CD4-positive, alpha-beta T cell (primary cell): ENCODE measurements at regions not wholly inside any gene's neighbourhood (a gene's known extent, or its start where the extent isn't known, plus 50 kb on each side); places are given as distances from the start of the nearest gene placed in this dataset.

Experiments
- ATAC-seq: fragments of 200-7000 bp; cut with Tn5 transposase; one replicate; pipeline ENCODE4 v1.10.0; 2022; ENCODE audit warnings: mild to moderate bottlenecking; ENCODE audit not compliant: poor library complexity
- CTCF ChIA-PET: fragments of 350-600 bp; sonication (Branson Sonifier 250); formaldehyde crosslinking; loops from one replicate; lab custom pipeline; 2021; ENCODE audit warnings: antibody characterized with exemption, inconsistent platforms; lab: Charles Lee
- POLR2A ChIA-PET: fragments of 350-600 bp; sonication (Branson Sonifier 250); formaldehyde crosslinking; loops from one replicate; lab custom pipeline; 2021; ENCODE audit warnings: antibody characterized with exemption, inconsistent platforms; lab: Charles Lee
- DNase-seq, 14 experiments: peaks; one replicate each; pipeline ENCODE4 v3.0.0-alpha.2; 2013 to 2020; ENCODE audit warnings: mixed read lengths in 2 of 14
- H3K27ac ChIP-seq, 2 donors: one replicate each; pipeline versions ENCODE4 v1.5.1 to v1.7.0; 2013; ENCODE audit warnings: low read length in 2 of 2, low read depth in 1 of 2, mild to moderate bottlenecking in 1 of 2
- H3K27me3 ChIP-seq, 2 experiments: 1 replicate in 1 of 2; 2 replicates in 1 of 2; pipeline versions ENCODE4 v1.6.1 to v1.7.0; 2013; ENCODE audit warnings: low read length in 2 of 2, control low read depth in 1 of 2, mild to moderate bottlenecking in 1 of 2, moderate library complexity in 1 of 2; ENCODE audit not compliant: insufficient read depth in 2 of 2, control insufficient read depth in 1 of 2
- H3K36me3 ChIP-seq: one replicate; pipeline ENCODE4 v1.6.1; 2013; ENCODE audit warnings: low read length, control low read depth; ENCODE audit not compliant: insufficient read depth
- H3K4me1 ChIP-seq: one replicate; pipeline ENCODE4 v1.6.1; 2013; ENCODE audit warnings: low read length, control low read depth; ENCODE audit not compliant: insufficient read depth
- H3K4me3 ChIP-seq: one replicate; pipeline ENCODE4 v1.5.1; 2013; ENCODE audit warnings: mild to moderate bottlenecking, low read length, moderate library complexity
- H3K9me3 ChIP-seq, 2 experiments: 1 replicate in 1 of 2; 2 replicates in 1 of 2; pipeline versions ENCODE4 v1.6.1 to v1.7.0; 2013; ENCODE audit warnings: low read length in 2 of 2, mild to moderate bottlenecking in 2 of 2, control low read depth in 1 of 2, moderate library complexity in 1 of 2; ENCODE audit not compliant: control insufficient read depth in 1 of 2, insufficient read depth in 1 of 2
- H3K27ac Mint-ChIP-seq: one replicate; pipeline ENCODE4 v1.8.0; 2020; ENCODE audit warnings: mixed read lengths
- H3K27me3 Mint-ChIP-seq: one replicate; pipeline ENCODE4 v1.8.0; 2021; ENCODE audit warnings: mixed read lengths
- H3K36me3 Mint-ChIP-seq: one replicate; pipeline ENCODE4 v1.8.0; 2021; ENCODE audit warnings: low read depth, mixed read lengths
- H3K4me1 Mint-ChIP-seq: one replicate; pipeline ENCODE4 v1.8.0; 2021; ENCODE audit warnings: low read depth, mixed read lengths
- H3K4me3 Mint-ChIP-seq: one replicate; pipeline ENCODE4 v1.8.0; 2020; ENCODE audit warnings: mild to moderate bottlenecking, mixed read lengths
- H3K9me3 Mint-ChIP-seq: one replicate; pipeline ENCODE4 v1.8.0; 2020; ENCODE audit warnings: mixed read lengths
- CTCF ChIP-seq: fragments of 200-600 bp; IDR thresholded peaks from one replicate; pipeline ENCODE4 v1.8.0; 2022; ENCODE audit warnings: antibody characterized with exemption, mild to moderate bottlenecking
- intact Hi-C, 2 experiments: fragments of 100-400 bp; cut with DNase I in 1 of 2; cut with micrococcal nuclease in 1 of 2; formaldehyde crosslinking; loops; one replicate each; pipeline versions ENCODE4 v1.15.1 to v1.9.0; 2023 to 2025; cut with DNase I, micrococcal nuclease

- no peaks in the 10 kb centered on the region for H3K36me3 Mint-ChIP-seq
- H3K27me3 Mint-ChIP-seq: no peaks in the 10 kb centered on the region
- no peaks in the 10 kb centered on the region for H3K9me3 Mint-ChIP-seq
- H3K27ac Mint-ChIP-seq: no peak overlapping the region
- intact Hi-C loops: no loop called here
- H3K4me1 Mint-ChIP-seq: no peaks in the 10 kb centered on the region
- Histone ChIP-seq H3K27me3 (no peaks in the 10 kb centered on the region), H3K4me3 (no peak overlapping the region), H3K27ac (no peak overlapping the region), H3K9me3 (peaks cover 0 to 7% of the 10 kb centered on the region in 2 experiments), H3K36me3 (no peaks in the 10 kb centered on the region), H3K4me1 (no peaks in the 10 kb centered on the region)
- ChIA-PET CTCF (no interaction called here), POLR2A (no interaction called here)
- no peak for DNase-seq
- no peak for TF ChIP-seq CTCF
- ATAC-seq: no peak
- H3K4me3 Mint-ChIP-seq: no peak overlapping the region
These were observed 389.8 kb upstream of the PCDH10 start for GRCh38 chr4:132759199-132759780.

- no peaks in the 10 kb centered on the region for H3K36me3 ChIP-seq
- Mint-ChIP-seq H3K4me3 (no peak overlapping the region), H3K27me3 (no peaks in the 10 kb centered on the region), H3K9me3 (no peaks in the 10 kb centered on the region), H3K27ac (no peak overlapping the region), H3K36me3 (no peaks in the 10 kb centered on the region), H3K4me1 (no peaks in the 10 kb centered on the region)
- POLR2A ChIA-PET: no interaction called here
- no peak for ATAC-seq
- no peak overlapping the region for H3K27ac ChIP-seq
- H3K27me3 ChIP-seq: no peaks in the 10 kb centered on the region
- no peak for TF ChIP-seq CTCF
- intact Hi-C loops: no loop called here
- CTCF ChIA-PET: no interaction called here
- no peak for DNase-seq
- no peak overlapping the region for H3K4me3 ChIP-seq
- peaks cover 0 to 7% of the 10 kb centered on the region in 2 experiments for H3K9me3 ChIP-seq
- H3K4me1 ChIP-seq: no peaks in the 10 kb centered on the region
These were observed 385.6 kb upstream of the PCDH10 start for GRCh38 chr4:132763465-132763864.

GRCh38 chr4:132767901-132768300 lies 381.2 kb upstream of the PCDH10 start:
- H3K4me1 ChIP-seq: no peaks in the 10 kb centered on the region
- Mint-ChIP-seq H3K9me3 (peaks cover 4% of the 10 kb centered on the region), H3K36me3 (no peaks in the 10 kb centered on the region), H3K4me3 (no peak overlapping the region), H3K27ac (no peak overlapping the region), H3K27me3 (no peaks in the 10 kb centered on the region), H3K4me1 (no peaks in the 10 kb centered on the region)
- ATAC-seq (no peak), DNase-seq (no peak)
- ChIA-PET CTCF (no interaction called here), POLR2A (no interaction called here)
- H3K4me3 ChIP-seq: no peak overlapping the region
- H3K36me3 ChIP-seq: no peaks in the 10 kb centered on the region
- no peak overlapping the region for H3K27ac ChIP-seq
- intact Hi-C loops: no loop called here
- peaks cover 0 to 9% of the 10 kb centered on the region in 2 experiments for H3K9me3 ChIP-seq
- no peak for TF ChIP-seq CTCF
- H3K27me3 ChIP-seq: no peaks in the 10 kb centered on the region
